HG02623 (cell line): ENCODE measurements at regions not wholly inside any gene's neighbourhood (a gene's known extent, or its start where the extent isn't known, plus 50 kb on each side); places are given as distances from the start of the nearest gene placed in this dataset.
A peak's percentile ranks its signal among the peaks of the same experiment; 100 is the strongest.

Source experiments
- ATAC-seq: cut with Tn5 transposase; IDR thresholded peaks from one replicate; pipeline ENCODE4 v1.9.1; 2021; ENCODE audit warnings: moderate library complexity; ENCODE audit not compliant: unreplicated experiment

DNA sequence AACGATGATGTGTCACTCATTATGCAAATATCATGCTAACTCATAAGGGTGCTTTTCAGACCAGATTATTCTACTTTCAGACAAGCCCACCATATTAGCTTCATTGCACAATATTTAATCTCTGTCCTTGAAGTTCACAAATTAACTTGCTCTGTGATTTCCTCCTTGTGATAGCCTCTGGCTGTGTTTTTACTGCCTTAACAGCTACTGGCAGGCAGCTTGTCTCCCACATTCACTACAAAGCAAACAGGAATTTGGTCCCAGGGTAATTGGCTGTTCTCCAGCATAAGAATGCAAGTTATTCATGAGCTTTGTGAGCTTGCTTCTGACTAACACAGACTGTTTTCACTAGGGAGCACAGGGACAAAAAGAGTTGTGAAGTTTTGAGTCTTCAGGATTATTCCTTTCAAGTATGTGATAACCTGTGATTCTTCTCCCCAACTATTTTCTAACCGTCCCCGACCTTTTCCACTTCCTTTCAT, 87.9 kb upstream of the HMCN1 start:
- ATAC-seq = no peak

DNA sequence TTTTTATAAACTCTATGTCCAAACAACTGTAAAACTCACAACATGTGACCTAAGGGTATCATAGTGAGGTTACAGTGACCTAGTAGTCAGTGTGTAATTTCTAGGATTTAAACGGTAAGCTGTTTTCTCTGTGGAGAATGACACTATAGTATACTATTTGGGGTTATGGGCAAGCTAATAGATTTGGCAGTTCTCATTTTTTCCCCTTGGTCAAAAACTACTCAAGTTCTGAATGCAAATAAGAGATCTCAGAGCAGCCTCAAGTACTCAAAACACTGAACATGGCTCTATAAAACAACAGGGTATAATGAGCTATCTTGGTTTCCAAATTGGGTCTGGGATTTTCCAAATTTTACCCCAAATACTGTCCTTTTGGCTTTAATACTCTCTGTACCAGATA, 88.5 kb upstream of the HMCN1 start:
- no peak for ATAC-seq

DNA sequence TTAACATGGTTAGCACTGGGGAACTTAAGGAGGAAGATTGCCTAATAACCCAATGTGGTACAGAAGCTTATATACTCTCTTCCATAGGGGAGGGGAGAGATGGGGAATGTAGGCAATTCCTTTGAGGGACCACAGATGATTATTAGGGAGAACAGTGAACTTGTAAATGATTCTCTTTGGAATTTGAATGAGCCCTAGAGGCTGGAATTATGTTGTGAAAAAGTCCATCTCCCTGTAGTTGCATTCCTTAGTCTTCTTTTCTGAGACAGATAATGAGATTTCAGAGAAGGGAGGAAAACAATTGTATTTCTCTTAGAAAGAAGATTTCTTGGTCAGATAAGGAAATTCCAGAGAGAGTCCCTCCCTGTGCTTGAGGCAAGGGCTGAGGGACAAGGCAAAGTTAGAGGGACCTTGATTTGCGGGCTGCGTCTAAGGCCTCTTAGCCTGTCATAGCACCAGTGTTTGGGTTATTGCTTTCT, 89.0 kb upstream of the HMCN1 start:
- no peak for ATAC-seq

DNA sequence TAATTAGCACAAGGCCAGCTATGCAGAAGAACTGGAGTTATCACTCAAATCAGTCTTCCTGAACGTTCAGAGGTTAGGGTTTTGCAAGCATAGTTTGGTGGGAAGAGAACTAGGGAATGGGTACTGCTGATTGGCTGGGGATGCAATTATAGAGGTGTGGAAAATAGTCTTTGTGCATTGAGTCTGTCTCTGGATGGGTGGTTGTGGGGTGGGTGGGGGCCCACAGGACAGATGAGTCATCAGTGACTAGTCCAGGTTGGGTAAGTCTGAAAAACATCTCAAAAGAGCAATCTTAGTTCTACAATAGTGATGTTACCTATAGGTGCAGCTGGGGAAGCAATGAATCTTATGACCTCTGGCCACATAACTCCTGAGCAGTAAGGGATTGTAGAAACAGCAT, 89.7 kb upstream of the HMCN1 start:
- no peak for ATAC-seq

DNA sequence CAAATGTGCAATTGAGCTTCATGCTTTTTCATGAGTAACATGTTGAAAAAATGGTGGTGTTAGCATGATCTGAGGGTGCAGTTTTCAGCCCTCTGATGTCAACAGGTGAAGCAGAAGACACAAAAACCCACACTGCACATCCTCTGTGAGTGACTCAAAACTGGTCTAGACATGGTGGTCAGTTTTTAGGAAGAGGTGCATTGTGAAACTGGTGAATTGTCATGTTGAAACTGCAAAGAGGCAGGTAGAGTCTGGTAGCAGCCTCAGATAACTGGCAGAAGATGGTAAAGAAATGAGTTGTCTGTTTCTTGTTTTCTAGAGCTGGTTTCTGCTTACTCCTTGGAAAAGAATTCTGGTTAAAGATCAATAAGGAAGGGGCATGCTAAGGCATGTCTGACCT, 97.3 kb upstream of the HMCN1 start:
- ATAC-seq = peak; percentile 99

DNA sequence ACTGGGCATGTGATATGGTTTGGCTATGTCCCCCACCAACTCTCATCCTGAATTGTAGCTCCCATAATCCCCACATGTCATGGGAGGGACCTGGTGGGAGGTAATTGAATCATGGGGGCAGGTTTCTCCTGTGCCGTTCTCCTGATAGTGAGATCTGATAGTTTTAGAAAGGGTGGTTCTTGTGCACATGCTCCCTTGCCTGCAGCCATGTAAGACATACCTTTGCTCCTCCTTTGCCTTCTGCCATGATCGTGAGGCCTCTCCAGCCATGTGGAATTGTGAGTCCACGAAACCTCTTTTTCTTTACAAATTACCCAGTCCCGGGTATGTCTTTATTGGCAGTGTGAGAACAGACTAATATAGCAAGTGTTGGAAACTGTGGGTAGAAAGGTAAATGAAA, 99.5 kb upstream of the HMCN1 start:
- ATAC-seq = no peak

DNA sequence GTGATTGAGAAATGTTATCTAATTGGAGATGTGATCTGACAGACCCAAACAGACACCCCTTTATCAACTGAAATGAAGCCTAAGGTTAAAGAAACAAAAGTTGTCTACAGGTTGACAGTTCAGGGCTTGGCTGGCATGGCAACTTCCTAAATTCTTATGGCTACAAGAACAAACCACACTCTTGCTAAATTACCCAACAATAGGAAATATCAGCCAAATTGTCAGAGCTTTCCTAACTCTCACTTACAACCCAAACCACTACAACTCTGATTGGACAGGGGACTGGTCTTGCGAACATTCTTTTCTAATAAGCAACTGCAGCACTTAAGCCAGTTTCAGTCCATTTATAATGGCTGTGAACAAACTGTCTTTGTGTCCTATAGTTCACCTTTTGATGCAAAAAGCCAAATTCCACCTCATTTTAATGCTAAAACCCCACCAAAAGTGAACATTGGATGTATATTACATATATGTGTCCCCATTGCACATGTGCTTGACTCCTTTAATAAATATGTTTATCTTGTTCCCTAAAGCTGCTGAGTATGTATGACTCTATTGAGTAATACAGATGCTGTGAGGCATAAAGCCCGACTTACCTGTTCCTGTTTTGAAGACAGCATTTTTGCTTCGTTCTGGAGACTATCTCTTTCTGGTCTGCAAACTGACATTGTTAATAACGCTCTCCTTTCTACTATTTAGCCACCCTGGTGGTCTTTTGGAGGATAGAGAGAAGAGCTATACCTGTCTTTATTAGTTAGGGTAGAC, 101.3 kb upstream of the HMCN1 start:
- no peak for ATAC-seq

DNA sequence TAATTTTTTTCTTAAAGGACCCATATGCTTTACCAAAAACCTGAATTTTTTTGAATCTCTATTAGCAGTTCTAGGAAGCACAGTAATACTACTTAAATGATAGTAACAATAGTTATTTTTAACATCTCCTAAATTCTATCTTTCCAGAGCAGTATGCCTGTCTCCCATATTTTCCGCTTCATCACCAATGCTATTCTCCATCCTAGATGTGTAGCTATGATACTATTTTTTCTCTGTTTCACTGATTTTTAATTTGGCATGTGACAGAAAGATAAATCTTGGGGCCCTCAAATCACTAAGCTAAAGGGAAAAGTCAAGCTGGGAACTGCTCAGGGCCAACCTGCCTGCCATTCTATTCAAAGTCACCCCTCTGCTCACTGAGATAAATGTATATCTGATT, 102.3 kb upstream of the HMCN1 start:
- no peak for ATAC-seq

DNA sequence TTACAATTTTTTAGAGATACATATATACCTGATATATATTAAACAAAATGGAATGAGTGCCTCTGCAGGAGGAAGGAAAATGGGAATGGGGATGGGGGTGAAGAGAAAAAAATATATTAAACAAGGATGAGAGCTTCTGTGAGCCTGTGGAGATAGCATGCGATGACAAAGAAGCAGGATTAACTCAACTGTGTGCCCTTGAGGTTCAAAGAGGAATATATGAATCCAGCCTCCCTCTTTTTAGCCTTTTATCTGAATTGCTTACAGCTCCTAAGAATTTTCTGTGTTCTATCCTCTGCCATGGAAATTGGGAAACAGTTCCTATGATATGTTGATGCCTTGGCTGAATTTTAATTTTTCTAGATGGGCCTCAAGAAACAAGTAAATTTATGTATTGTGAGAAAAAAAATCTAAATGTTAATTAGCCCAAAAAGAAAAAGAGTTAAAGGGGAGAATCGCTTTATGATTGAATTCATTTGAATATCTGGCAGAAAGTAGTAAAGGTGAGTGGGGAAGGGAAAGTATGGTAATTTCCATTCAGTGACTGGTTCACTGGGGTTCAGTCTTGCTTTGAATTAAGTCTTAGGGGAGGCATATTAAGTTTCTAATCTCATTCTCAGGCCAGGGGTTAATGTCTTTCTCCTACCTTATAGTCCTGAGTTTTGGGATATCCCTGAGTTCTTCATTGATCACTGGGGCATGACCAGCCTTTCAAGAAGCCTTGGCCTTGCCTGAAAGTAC, 106.3 kb upstream of the HMCN1 start:
- ATAC-seq = no peak

DNA sequence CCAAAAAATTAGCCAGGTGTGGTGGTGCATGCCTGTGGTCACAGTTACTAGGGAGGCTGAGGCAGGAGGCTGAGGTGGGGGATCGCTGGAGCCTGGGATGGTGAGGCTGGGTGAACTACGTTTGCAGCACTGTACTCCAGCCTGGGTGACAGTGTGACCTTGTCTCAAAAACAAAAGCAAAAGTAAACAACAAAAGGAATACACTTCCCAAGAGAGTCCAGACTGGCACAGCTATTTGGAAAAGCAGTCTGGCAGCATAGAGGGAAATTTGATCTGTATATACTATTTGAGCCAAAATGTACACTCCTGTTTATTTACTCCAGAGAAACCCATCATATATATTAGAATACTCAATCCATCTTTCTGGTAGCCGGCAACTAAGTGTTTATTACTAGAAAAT, 107.0 kb upstream of the HMCN1 start:
- ATAC-seq = no peak

DNA sequence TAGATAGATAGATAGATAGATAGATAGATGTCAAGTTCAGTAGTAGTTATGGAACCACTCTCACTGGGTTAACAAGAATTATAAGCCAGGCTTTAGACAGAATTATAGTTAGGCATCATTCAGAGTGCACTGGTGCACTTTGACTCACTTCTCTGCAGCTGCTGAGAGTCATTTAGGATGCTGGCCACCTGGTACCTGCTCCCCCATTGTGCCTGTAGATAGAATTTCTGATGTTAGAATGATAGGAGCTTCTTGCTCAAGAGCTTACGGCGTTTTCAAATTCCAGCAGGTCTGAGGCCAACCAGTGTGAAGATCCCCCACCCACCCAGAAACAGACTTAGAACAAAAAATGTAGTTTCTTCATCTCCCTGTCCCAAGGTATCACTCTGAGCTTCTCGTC, 107.8 kb upstream of the HMCN1 start:
- ATAC-seq = no peak

DNA sequence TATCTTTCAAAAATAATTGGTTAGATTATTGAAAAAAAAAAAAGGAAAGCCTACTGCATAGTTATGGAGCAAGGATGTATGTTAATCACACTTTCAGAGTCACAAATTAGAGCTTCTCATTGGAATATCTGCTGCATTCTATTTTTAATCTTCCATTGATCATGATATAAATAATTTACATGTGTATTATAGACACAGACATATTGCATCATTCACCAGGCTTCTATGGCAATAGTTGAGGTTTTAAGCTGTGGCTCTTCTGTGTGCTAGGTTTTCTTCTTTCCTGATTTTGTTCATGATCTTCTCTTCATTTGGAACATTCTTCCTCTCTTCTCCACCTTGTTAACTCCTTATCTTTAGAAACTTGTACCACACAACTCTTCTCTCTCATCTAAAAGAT, 123.2 kb upstream of the HMCN1 start:
- ATAC-seq = no peak

DNA sequence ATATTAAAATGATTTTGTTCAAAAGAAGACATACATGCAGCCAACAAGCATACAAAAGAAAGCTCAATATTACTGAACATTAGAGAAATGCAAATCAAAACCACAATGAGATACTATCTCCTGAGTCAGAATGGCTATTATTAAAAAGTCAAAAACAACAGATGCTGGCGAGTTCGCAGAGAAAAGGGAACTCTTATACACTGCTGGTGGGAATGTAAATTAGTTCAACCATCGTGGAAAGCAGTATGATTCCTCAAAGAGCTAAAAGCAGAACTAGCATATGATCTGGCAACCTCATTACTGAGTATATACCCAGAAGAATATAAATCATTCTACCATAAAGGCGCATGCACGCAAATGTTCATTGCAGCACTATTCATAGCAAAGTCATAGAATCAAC, 126.0 kb upstream of the HMCN1 start:
- peak; percentile 72 for ATAC-seq

DNA sequence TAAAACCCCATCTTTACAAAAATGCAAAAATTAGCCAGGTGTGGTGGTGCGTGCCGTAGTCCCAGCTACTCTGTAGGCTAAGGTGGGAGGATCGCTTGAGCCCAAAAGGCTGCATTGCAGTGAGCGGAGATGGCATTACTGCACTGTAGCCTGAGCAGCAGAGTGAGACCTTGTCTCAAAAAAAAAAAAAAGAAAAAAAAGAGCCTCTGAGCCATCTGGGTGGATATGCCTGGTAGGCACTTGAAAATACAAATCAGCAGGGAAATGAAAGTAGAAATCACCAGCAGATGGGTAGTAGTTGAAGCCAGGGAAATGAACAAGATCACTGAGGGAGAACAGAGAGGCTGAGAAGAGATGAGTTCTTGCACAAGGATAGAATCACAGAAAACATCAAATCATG, 131.0 kb upstream of the HMCN1 start:
- ATAC-seq = peak; percentile 52

DNA sequence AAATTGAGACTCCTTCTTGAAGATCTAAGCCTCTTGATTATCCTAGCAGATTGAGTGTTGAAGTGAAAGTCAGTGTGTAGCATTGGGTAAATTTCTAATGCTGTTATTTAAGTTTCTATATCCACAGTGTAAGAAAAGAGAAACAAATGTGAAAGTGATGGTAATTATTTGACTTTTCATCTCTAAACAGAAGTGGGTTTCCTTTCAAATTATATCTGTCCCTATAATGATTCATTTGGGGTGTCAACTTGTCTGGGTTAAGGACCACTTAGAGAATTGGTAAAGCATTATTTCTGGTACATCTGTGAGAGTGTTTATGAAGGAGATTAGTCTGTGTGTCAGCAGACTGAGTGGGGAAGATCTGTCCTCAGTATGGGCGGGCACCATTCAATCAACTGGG, 133.0 kb upstream of the HMCN1 start:
- no peak for ATAC-seq

DNA sequence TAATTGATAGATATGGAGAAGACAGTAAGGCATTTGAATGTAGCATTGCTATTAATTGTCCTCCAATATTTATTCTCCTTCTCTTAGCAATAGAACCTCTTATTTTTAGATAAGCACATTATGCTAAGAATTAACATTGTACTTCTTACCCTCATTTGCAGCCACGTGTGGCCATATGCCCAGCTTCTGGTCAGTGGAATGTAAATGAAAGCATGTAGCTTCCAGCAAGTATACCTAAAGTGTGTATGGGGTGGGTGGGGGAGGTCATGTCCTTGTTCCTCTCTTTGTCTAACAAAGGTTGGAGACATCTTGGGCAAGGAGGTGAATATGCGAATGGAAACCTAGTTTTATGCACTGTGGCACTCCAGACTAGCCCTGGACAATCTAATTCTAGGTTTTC, 133.6 kb upstream of the HMCN1 start:
- no peak for ATAC-seq

DNA sequence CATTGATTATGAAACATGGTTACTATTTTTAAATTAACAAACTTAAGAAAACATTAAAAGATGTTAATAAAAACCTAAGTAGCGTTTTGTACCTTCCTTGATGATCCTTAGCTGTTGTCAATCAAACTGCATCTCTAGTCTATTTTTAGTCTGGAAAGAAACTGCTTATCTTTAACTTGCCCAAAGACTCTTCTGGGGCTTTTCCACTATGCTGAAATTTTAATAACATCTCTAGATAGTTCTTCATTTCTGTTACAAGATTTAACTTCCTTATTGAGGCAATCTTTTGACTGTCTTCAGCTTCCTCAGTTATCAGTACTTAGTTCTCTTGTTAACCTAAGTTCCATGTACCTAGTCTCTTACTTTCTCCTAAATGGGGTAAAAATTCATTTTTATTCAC, 135.9 kb upstream of the HMCN1 start:
- ATAC-seq = no peak

DNA sequence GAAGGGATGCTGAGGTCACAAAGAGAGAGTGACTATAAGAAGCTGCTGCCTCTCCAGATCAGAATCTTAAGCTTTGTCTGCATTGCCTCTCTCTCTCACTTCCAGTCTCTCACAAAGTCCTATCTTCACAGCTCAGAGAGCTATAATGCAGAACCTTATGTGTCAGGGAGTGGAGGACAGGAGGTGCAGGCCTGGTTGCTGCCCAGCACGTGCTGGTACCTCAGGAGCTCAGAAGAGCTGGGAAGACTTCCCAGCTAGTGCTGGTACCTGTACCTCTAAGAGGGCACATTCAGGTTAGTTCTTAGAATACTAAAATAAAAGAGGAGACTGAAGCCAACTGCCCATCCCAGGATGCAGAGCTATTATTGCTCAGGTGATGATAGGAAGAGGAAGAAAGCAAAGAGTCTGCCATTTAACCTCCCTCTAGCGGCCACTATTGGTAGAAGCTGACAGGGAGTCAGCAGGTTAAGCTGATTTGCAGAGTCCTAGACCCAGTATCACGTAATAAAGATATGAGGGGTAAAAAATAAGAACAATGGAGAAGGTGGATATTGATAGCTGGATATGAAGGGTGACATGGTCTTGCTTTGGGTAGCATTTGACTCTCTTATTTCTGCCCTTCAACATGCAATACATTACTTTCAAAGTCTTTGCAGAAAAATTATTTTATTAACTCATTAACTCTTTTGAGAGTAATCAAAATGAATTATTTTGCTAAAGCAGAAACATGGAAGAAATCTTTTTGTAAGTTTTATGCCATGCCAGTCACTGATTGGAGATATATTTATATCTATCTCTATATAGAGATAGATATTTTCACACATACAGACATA, 138.1 kb upstream of the HMCN1 start:
- ATAC-seq = peak; percentile 73

DNA sequence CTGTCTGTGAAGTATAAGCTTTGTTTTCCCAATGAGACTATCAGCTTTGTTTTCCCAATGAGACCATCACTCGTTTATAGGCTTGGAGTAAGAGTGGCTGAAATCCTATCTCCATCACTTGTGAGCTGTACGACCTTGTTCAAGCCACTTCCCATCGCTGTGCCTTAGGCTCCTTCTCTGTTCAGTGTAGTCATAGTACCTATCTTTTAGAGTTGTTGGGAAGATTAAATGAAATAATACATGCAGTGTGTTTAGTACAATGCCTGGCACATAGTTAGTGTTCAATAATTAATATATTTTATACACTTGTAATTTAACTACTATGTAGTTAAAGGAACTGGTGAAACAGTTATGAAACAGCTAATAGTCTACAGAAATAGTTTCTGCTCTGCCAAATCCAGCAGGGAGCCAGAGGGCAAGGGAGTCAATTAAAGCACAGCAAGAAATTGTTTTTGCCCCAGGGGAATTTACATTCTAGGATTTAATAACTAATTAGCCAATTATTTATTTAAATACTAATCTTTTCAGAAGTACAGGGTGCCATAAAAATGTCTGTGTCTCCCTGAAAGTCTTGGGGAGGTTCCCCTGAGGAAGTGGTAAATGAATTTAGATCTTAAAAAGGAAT, 139.3 kb upstream of the HMCN1 start:
- no peak for ATAC-seq

DNA sequence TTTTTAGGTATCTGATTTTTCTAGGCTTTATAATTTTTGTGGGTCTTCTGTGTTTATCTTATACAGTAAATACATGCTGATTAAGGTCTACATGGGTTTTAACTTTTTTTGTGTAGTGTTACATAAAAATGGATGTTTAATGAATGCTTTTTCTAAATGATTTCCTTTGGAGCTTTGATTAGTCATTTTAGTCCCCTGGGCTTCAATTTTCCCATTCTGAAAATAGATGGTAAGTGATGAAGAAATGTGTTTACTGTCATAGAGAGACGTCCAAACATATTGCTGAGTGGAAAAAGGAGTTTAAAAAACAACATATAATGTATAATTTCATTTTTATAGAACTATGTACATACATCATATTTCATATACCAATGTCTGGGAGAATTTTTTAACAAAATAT, 140.9 kb upstream of the HMCN1 start:
- no peak for ATAC-seq

DNA sequence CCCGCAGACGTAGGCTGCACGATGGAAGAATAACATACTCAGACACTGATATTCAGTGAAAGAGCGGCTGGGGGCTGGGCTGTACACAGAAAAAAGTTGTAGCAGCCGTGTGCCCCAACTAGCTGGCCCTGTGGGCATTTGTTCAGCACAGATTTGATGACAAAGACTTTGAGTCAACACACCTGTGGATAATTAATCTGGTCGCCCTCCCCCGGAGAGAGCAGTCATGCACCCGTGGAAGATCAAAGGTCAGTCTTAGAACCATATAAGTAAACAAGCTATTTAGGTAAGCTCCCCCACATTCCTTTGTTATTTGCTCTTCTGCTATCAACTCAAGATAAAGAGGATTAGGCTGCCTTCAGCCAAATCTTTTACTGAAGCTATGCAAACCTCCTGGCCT, 148.4 kb upstream of the HMCN1 start:
- no peak for ATAC-seq
